ENCODE measurements at regions not wholly inside any gene's neighbourhood (a gene's known extent, or its start where the extent isn't known, plus 50 kb on each side); places are given as distances from the start of the nearest gene placed in this dataset.

DNA sequence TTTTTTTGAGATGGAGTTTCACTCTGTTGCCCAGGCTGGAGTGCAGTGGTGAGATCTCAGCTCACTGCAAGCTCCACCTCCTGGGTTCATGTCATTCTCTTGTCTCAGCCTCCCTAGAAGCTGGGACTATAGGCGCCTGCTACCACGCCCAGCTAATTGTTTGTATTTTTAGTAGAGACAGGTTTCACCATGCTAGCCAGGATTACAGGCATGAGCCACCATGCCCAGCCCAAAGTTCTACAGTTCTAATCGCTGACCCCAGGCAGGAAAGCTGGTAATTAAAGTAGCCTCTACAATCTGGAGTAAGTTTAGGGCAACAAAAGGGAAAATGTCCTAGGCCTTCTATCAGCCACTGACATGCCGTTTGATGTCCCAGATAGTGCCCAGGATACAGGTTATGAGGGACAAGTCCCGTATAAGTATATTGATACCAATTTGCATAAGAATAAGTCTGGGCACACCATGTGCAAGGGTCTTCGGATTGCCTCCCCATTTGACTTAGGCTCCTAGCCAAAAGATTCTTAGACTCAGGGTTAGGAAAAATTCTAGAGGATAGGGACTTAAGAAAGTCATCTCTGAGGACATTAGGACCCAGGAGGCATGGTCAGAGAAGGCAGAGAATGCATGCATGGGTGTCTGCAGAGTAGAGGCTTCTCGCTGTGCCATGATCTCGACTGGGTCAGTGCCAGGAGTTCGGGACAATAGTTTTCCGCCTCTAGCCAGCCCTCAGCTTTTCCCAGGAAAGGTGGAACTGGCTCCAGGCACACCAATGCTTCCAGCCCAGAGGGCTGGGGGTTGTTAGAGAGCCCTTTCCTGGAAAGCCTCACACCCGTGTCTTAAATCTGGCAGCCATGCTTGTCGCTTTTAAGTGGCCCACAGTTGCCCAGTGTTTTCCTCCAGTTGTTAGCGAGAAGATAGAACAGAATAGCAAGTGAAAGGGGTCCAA lies 1111.1 kb downstream of the TAF11L14 start:
- H3K4me3 ChIP-seq (ENCODE audit: low read depth, low read length), result peak overlapping the region; percentile 7
- TF ChIP-seq, protein P1, sequence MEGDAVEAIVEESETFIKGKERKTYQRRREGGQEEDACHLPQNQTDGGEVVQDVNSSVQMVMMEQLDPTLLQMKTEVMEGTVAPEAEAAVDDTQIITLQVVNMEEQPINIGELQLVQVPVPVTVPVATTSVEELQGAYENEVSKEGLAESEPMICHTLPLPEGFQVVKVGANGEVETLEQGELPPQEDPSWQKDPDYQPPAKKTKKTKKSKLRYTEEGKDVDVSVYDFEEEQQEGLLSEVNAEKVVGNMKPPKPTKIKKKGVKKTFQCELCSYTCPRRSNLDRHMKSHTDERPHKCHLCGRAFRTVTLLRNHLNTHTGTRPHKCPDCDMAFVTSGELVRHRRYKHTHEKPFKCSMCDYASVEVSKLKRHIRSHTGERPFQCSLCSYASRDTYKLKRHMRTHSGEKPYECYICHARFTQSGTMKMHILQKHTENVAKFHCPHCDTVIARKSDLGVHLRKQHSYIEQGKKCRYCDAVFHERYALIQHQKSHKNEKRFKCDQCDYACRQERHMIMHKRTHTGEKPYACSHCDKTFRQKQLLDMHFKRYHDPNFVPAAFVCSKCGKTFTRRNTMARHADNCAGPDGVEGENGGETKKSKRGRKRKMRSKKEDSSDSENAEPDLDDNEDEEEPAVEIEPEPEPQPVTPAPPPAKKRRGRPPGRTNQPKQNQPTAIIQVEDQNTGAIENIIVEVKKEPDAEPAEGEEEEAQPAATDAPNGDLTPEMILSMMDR (IDR thresholded peaks at IDR 0.05; ENCODE audit: low read depth, low read length), result no peak
- in situ Hi-C loops (cut with HindIII; ENCODE audit: low sequenced_read_pairs), result no loop called here
- no peak for DNase-seq (ENCODE audit: low read depth, low spot score)

DNA sequence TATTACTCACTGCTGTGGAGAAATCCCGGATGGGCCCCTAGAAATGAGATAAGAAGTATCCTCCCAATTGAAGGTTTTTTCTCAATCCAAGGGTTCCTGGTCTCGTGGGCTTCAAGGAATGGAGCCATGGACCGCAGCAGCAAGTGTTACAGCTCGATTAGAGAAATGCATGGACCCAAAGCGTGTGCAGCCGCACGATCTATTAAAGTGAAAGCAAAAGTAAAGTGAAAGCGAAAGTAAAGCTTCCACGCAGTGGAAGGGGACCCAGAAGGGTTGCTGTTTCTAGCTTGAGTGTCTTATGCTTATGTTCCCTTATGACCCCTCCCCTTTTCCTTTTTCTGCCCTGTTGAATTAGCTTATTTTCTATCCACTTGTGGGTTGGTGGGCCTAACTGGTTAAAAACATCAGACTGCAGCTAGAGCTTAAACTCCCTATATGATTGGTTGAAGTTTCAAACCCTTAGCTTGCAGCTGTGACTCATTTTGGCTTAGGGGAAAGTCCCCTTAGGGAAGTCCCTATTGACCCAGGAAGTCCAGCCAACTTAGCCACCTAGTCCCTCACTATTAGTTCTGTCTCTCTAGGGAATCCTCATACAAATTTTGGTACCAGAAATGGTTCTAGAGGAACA lies 1111.8 kb downstream of the TAF11L14 start:
- TF ChIP-seq, protein P1 (IDR thresholded peaks at IDR 0.05; ENCODE audit: low read depth, low read length), result no peak
- DNase-seq (ENCODE audit: low read depth, low spot score), result peak; percentile 8
- H3K4me3 ChIP-seq (ENCODE audit: low read depth, low read length), result peak overlapping the region; percentile 7
- in situ Hi-C loops (cut with HindIII; ENCODE audit: low sequenced_read_pairs), result no loop called here

DNA sequence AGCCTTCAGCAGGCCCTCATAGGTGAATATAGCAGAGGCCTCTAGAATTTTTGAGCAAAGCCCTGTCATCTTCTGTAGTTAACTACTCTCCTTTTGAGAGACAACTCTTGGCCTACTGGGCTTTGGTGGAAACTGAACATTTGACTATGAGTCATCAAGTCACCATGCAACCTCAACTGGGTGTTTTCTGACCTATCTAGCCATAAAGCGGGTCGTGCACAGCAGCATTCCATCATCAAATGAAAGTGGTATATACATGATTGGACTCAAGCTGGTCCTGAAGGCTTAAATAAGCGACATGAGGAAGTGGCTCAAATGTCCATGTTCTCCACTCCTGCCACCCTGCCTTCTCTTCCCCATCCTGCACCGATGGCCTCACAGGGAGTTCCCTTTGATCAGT lies 1115.5 kb downstream of the TAF11L14 start:
- in situ Hi-C loops (cut with HindIII; ENCODE audit: low sequenced_read_pairs), result no loop called here
- no peak for DNase-seq (ENCODE audit: low read depth, low spot score)
- TF ChIP-seq, protein P1 (IDR thresholded peaks at IDR 0.05; ENCODE audit: low read depth, low read length), result no peak
- no peak overlapping the region for H3K4me3 ChIP-seq (ENCODE audit: low read depth, low read length)

DNA sequence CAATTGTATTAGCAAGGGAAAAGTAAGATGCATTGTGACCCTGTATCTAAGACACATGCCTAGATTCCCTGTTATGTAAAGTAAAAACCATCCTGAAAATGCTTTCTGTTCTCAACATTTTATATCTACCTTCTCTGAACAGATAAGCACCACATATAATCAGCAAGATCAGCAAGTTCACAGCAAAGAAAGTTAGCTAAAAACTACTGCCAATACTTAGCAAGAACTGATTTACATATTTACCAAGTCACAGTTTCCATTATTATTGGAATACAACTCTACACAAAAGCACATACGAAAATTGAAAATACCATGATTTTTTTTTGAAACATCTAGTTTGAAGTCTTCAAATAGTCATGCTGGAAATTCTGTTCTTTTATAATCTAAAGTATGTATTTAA lies 1118.1 kb downstream of the TAF11L14 start:
- no peak for DNase-seq (ENCODE audit: low read depth, low spot score)
- TF ChIP-seq, protein P1 (IDR thresholded peaks at IDR 0.05; ENCODE audit: low read depth, low read length), result no peak
- no peak overlapping the region for H3K4me3 ChIP-seq (ENCODE audit: low read depth, low read length)
- in situ Hi-C loops (cut with HindIII; ENCODE audit: low sequenced_read_pairs), result no loop called here

DNA sequence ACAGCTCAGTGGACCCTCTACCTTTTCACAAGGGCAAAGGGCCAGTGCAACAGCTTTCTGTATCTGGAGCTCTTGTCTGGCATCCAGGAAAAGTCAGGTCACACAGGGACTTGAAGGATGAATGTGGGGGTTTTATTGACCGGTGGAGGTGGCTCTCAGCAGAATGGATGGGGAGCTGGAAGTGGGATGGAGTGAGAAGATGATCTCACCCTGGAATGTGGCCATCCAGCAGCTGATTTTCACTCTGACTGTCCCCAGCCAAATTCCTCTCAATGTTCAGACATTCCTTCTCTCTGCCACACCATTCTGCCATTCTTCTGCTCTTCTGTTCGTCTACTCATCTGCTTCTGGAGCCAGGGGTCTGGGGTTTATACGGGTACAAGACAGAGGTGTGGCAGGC lies 1119.9 kb downstream of the TAF11L14 start:
- DNase-seq (ENCODE audit: low read depth, low spot score), result no peak
- TF ChIP-seq, protein P1 (IDR thresholded peaks at IDR 0.05; ENCODE audit: low read depth, low read length), result no peak
- no peak overlapping the region for H3K4me3 ChIP-seq (ENCODE audit: low read depth, low read length)
- in situ Hi-C loops (cut with HindIII; ENCODE audit: low sequenced_read_pairs), result no loop called here

DNA sequence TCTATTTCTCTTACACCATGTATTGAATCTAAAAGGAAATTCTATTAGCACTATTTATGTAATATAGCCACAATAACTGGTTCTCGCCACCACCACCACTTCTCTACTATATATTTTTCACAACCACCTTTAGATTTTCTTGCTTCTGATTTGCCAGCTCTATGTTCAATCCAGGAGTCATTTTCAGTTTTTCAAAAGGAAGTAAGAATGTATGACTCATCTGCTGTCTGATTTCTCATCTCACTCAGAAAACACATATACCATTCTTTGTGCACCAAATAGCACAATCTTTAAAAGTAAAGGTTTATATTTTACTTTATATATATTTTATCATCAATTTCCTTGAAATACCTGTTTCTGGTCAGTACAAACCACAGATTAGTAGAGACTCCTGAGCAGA lies 1127.5 kb downstream of the TAF11L14 start:
- TF ChIP-seq, protein P1 (IDR thresholded peaks at IDR 0.05; ENCODE audit: low read depth, low read length), result no peak
- DNase-seq (ENCODE audit: low read depth, low spot score), result peak; percentile 33
- in situ Hi-C loops (cut with HindIII; ENCODE audit: low sequenced_read_pairs), result no loop called here
- no peak overlapping the region for H3K4me3 ChIP-seq (ENCODE audit: low read depth, low read length)

Data from astrocyte of the spinal cord (primary cell).